Liver (tissue), 7 donors: ENCODE measurements at regions not wholly inside any gene's neighbourhood (a gene's known extent, or its start where the extent isn't known, plus 50 kb on each side); places are given as distances from the start of the nearest gene placed in this dataset.

ENCODE experiments used
- DNase-seq: peaks from one replicate; pipeline ENCODE4 v3.0.0-alpha.2; 2017; ENCODE audit warnings: low spot score
- H3K27ac ChIP-seq, 2 donors: one replicate each; pipeline ENCODE4 v1.7.0; 2013; ENCODE audit warnings: inconsistent platforms in 2 of 2, low read length in 2 of 2, control low read depth in 1 of 2, low read depth in 1 of 2, mild to moderate bottlenecking in 1 of 2
- H3K27me3 ChIP-seq, 4 donors: one replicate each; pipeline versions ENCODE4 v1.6.1 to v1.7.0; 2013; ENCODE audit warnings: low read length in 3 of 4, inconsistent platforms in 1 of 4, mild to moderate bottlenecking in 1 of 4, moderate library complexity in 1 of 4; ENCODE audit not compliant: control insufficient read depth in 4 of 4, insufficient read depth in 4 of 4
- H3K36me3 ChIP-seq, 4 donors: one replicate each; pipeline versions ENCODE4 v1.6.1 to v1.7.0; 2013; ENCODE audit warnings: low read length in 3 of 4, mild to moderate bottlenecking in 3 of 4, low read depth in 1 of 4, moderate library complexity in 1 of 4; ENCODE audit not compliant: control insufficient read depth in 4 of 4, insufficient read depth in 3 of 4
- H3K4me1 ChIP-seq, 4 donors: one replicate each; pipeline versions ENCODE4 v1.6.1 to v1.7.0; 2013; ENCODE audit warnings: low read length in 3 of 4, mild to moderate bottlenecking in 3 of 4, moderate library complexity in 1 of 4; ENCODE audit not compliant: control insufficient read depth in 4 of 4, insufficient read depth in 4 of 4
- H3K4me3 ChIP-seq, 3 donors: one replicate each; pipeline versions ENCODE4 v1.6.1 to v1.7.0; 2013; ENCODE audit warnings: low read length in 3 of 3, control low read depth in 1 of 3, low read depth in 1 of 3, mild to moderate bottlenecking in 1 of 3
- H3K9ac ChIP-seq, 2 donors: one replicate each; pipeline ENCODE4 v1.7.0; 2013; ENCODE audit warnings: low read length in 2 of 2, mild to moderate bottlenecking in 2 of 2, moderate library complexity in 2 of 2, control low read depth in 1 of 2, low read depth in 1 of 2
- H3K9me3 ChIP-seq, 4 donors: one replicate each; pipeline versions ENCODE4 v1.6.1 to v1.7.0; 2013; ENCODE audit warnings: low read length in 3 of 4; ENCODE audit not compliant: control insufficient read depth in 4 of 4
- ATF3 ChIP-seq: IDR thresholded peaks from 2 replicates; pipeline ENCODE4 v1.6.1; 2016; ENCODE audit warnings: antibody characterized with exemption
- EGR1 ChIP-seq, 2 donors: IDR thresholded peaks; 2 replicates each; pipeline ENCODE4 v1.6.1; 2016 to 2018; ENCODE audit warnings: antibody characterized with exemption in 2 of 2, low read depth in 2 of 2
- FOXA2 ChIP-seq: IDR thresholded peaks from 2 replicates; pipeline ENCODE4 v1.6.1; 2016; ENCODE audit warnings: antibody characterized with exemption
- GABPA ChIP-seq, 2 donors: IDR thresholded peaks in 1 of 2; conservative IDR thresholded peaks in 1 of 2; 2 replicates each; pipeline ENCODE4 v1.6.1; 2016; ENCODE audit warnings: antibody characterized with exemption in 2 of 2, mild to moderate bottlenecking in 1 of 2, moderate library complexity in 1 of 2
- HNF4A ChIP-seq, 2 donors: conservative IDR thresholded peaks; 2 replicates each; pipeline ENCODE4 v1.6.1; 2016; ENCODE audit warnings: antibody characterized with exemption in 2 of 2, mild to moderate bottlenecking in 2 of 2
- HNF4G ChIP-seq: IDR thresholded peaks from 2 replicates; pipeline ENCODE4 v1.6.1; 2016; ENCODE audit warnings: antibody characterized with exemption
- JUND ChIP-seq, 2 donors: IDR thresholded peaks; 2 replicates each; pipeline ENCODE4 v1.6.1; 2016; ENCODE audit warnings: antibody characterized with exemption in 2 of 2
- MAX ChIP-seq: IDR thresholded peaks from 2 replicates; pipeline ENCODE4 v1.6.1; 2016; ENCODE audit warnings: antibody characterized with exemption
- NR2F2 ChIP-seq: IDR thresholded peaks from 2 replicates; pipeline ENCODE4 v1.6.1; 2016; ENCODE audit warnings: antibody characterized with exemption
- RAD21 ChIP-seq, 2 donors: IDR thresholded peaks; 2 replicates each; pipeline ENCODE4 v1.6.1; 2016; ENCODE audit warnings: antibody characterized with exemption in 2 of 2, mild to moderate bottlenecking in 2 of 2
- REST ChIP-seq: IDR thresholded peaks from 2 replicates; pipeline ENCODE4 v1.6.1; 2016; ENCODE audit warnings: antibody characterized with exemption, mild to moderate bottlenecking
- SP1 ChIP-seq: IDR thresholded peaks from 2 replicates; pipeline ENCODE4 v1.6.1; 2018; ENCODE audit warnings: antibody characterized with exemption, mild to moderate bottlenecking
- TAF1 ChIP-seq: conservative IDR thresholded peaks from 2 replicates; pipeline ENCODE4 v1.6.1; 2016; ENCODE audit warnings: antibody characterized with exemption, mild to moderate bottlenecking
- YY1 ChIP-seq: IDR thresholded peaks from 2 replicates; pipeline ENCODE4 v1.6.1; 2016; ENCODE audit warnings: antibody characterized with exemption, mild to moderate bottlenecking
- ZBTB33 ChIP-seq: IDR thresholded peaks from 2 replicates; pipeline ENCODE4 v1.6.1; 2016; ENCODE audit warnings: antibody characterized with exemption
- WGBS: extraction: QIAGEN DNeasy Blood & Tissue Kit; methylation state at CpG from one replicate; pipeline ENCODE4 v1.1.7; 2013; 5-methylcytosine and 5-hydroxymethylcytosine counted together
- donor health status: healthy.
- donor health status: healthy.
- donor health status: healthy.
- donor health status: healthy.

- Histone ChIP-seq H3K27me3 (no peaks in the 10 kb centered on the region), H3K4me1 (no peaks in the 10 kb centered on the region), H3K27ac (no peak overlapping the region), H3K4me3 (no peak overlapping the region), H3K36me3 (no peaks in the 10 kb centered on the region), H3K9me3 (no peaks in the 10 kb centered on the region), H3K9ac (no peak overlapping the region)
- 88% methylated on average over 13 of the region's 13 CpGs for WGBS
- TF ChIP-seq TAF1, result no peak
- no peak for TF ChIP-seq RAD21 (IDR thresholded peaks at IDR 0.05)
- no peak for TF ChIP-seq MAX
- TF ChIP-seq EGR1 (IDR thresholded peaks at IDR 0.05; ENCODE audit: low read depth in 2 of 2), result no peak
- TF ChIP-seq ATF3, result no peak
- no peak for TF ChIP-seq REST
- TF ChIP-seq HNF4G, result no peak
- no peak for TF ChIP-seq GABPA (IDR thresholded peaks at IDR 0.05 in 1 of 2, conservative IDR thresholded peaks at IDR 0.05 in 1 of 2)
- TF ChIP-seq NR2F2, result no peak
- no peak for TF ChIP-seq ZBTB33
- TF ChIP-seq HNF4A (conservative IDR thresholded peaks at IDR 0.05), result no peak
- no peak for DNase-seq
Measured at GRCh38 chr7:433558-433957, 86.1 kb downstream of the PDGFA start.

- peak; percentile 46 for DNase-seq
- Histone ChIP-seq H3K36me3 (no peaks in the 10 kb centered on the region), H3K4me3 (no peak overlapping the region), H3K27ac (no peak overlapping the region), H3K9me3 (no peaks in the 10 kb centered on the region), H3K4me1 (no peaks in the 10 kb centered on the region), H3K9ac (no peak overlapping the region), H3K27me3 (no peaks in the 10 kb centered on the region)
- no peak for TF ChIP-seq YY1
- TF ChIP-seq SP1, result no peak
- no peak for TF ChIP-seq ATF3
- no peak for TF ChIP-seq EGR1 (IDR thresholded peaks at IDR 0.05; ENCODE audit: low read depth in 2 of 2)
- TF ChIP-seq FOXA2, result no peak
- TF ChIP-seq JUND (IDR thresholded peaks at IDR 0.05), result no peak
- no peak for TF ChIP-seq HNF4G
- WGBS, result 34% methylated on average over 35 of the region's 35 CpGs
Measured at GRCh38 chr7:434891-435629, 84.6 kb downstream of the PDGFA start.
